SK-N-SH (cell line): ENCODE measurements at regions not wholly inside any gene's neighbourhood (a gene's known extent, or its start where the extent isn't known, plus 50 kb on each side); places are given as distances from the start of the nearest gene placed in this dataset.

Source experiments
- CTCF ChIA-PET: fragments of 300-600, 350-600 bp; formaldehyde crosslinking; extraction: SDS; loops from one replicate; lab custom pipeline; 2021; lab: Yijun Ruan, JAX
- POLR2A ChIA-PET: fragments of 350-600 bp; sonication (Branson Sonifier 250); formaldehyde crosslinking; extraction: SDS; loops from one replicate; lab custom pipeline; 2020; ENCODE audit warnings: antibody characterized with exemption, inconsistent platforms; lab: Yijun Ruan, JAX
- DNase-seq: peaks from one replicate; pipeline ENCODE4 v3.0.0; 2012
- H2AFZ ChIP-seq: fragments of 200-600 bp; sonication (generic); 2 replicates; pipeline ENCODE4 v1.8.1; 2016; ENCODE audit warnings: antibody characterized with exemption, mild to moderate bottlenecking, low read depth
- H3F3A ChIP-seq: fragments of 200-600 bp; sonication (generic); replicated peaks from 2 replicates; pipeline ENCODE3; 2016; ENCODE audit warnings: antibody characterized with exemption, mild to moderate bottlenecking; ENCODE audit not compliant: insufficient read depth
- H3K27ac ChIP-seq, 2 experiments: fragments of 200-500 bp in 1 of 2; fragments of 200-600 bp in 1 of 2; sonication (Bioruptor generic) in 1 of 2; sonication (generic), shearing (Covaris generic) in 1 of 2; 2 replicates each; pipeline versions ENCODE4 v1.5.1 to v1.6.1; 2014 to 2016; ENCODE audit warnings: low read depth in 2 of 2, inconsistent platforms in 1 of 2, low read length in 1 of 2, mild to moderate bottlenecking in 1 of 2, mixed read lengths in 1 of 2
- H3K27me3 ChIP-seq: fragments of 200-600 bp; sonication (generic), shearing (Covaris generic); 2 replicates; pipeline ENCODE4 v1.6.1; 2016; ENCODE audit warnings: mixed run types; ENCODE audit not compliant: insufficient read depth
- H3K36me3 ChIP-seq, 2 experiments: fragments of 200-500 bp in 1 of 2; fragments of 200-600 bp in 1 of 2; sonication (Bioruptor generic) in 1 of 2; sonication (generic) in 1 of 2; replicated peaks in 1 of 2; 2 replicates each; pipeline versions ENCODE3 to v1.5.1; 2014 to 2016; ENCODE audit warnings: low read length in 1 of 2, mild to moderate bottlenecking in 1 of 2; ENCODE audit not compliant: insufficient read depth in 2 of 2, control insufficient read depth in 1 of 2
- H3K4me1 ChIP-seq, 2 experiments: fragments of 200-500 bp in 1 of 2; fragments of 200-600 bp in 1 of 2; sonication (Bioruptor generic) in 1 of 2; sonication (generic), shearing (Covaris generic) in 1 of 2; 2 replicates each; pipeline versions ENCODE4 v1.5.1 to v1.6.1; 2014 to 2016; ENCODE audit warnings: low read depth in 1 of 2, low read length in 1 of 2, mixed run types in 1 of 2; ENCODE audit not compliant: insufficient read depth in 2 of 2, control insufficient read depth in 1 of 2
- H3K4me2 ChIP-seq: fragments of 200-600 bp; sonication (generic), shearing (Covaris generic); 2 replicates; pipeline ENCODE4 v1.6.1; 2017; ENCODE audit warnings: mixed run types
- H3K4me3 ChIP-seq, 2 experiments: fragments of 200-500 bp in 1 of 2; fragments of 200-600 bp in 1 of 2; sonication (Bioruptor generic) in 1 of 2; sonication (generic), shearing (Covaris generic) in 1 of 2; 2 replicates each; pipeline versions ENCODE4 v1.5.1 to v1.8.1; 2014 to 2016; ENCODE audit warnings: low read depth in 2 of 2, inconsistent platforms in 1 of 2, low read length in 1 of 2, mild to moderate bottlenecking in 1 of 2, mixed read lengths in 1 of 2, moderate library complexity in 1 of 2
- H3K79me2 ChIP-seq: fragments of 200-600 bp; sonication (generic); 2 replicates; pipeline ENCODE4 v1.8.1; 2017; ENCODE audit warnings: mild to moderate bottlenecking; ENCODE audit not compliant: insufficient read depth
- H3K9ac ChIP-seq: fragments of 200-600 bp; sonication (generic); 2 replicates; pipeline ENCODE4 v1.6.1; 2017; ENCODE audit warnings: mixed run types
- H3K9me2 ChIP-seq: fragments of 200-600 bp; sonication (generic); 2 replicates; pipeline ENCODE4 v1.6.1; 2017; ENCODE audit warnings: mixed run types
- H3K9me3 ChIP-seq: fragments of 200-600 bp; sonication (generic); 2 replicates; pipeline ENCODE4 v1.6.1; 2017; ENCODE audit warnings: mixed run types, mild to moderate bottlenecking, moderate library complexity
- H4K20me1 ChIP-seq: fragments of 200-600 bp; sonication (generic); 2 replicates; pipeline ENCODE4 v1.6.1; 2017; ENCODE audit warnings: mild to moderate bottlenecking, mixed run types; ENCODE audit not compliant: insufficient read depth
- CHD2 ChIP-seq: fragments of 150-350 bp; IDR thresholded peaks from 2 replicates; pipeline ENCODE4 v1.6.1; 2018; ENCODE audit warnings: low read length; ENCODE audit not compliant: partially characterized antibody
- CTCF ChIP-seq: fragments of 200-600 bp; sonication (generic); IDR thresholded peaks from 2 replicates; pipeline ENCODE4 v1.6.1; 2017; ENCODE audit warnings: antibody characterized with exemption, mild to moderate bottlenecking, moderate library complexity
- EP300 ChIP-seq, 2 experiments: IDR thresholded peaks; 2 replicates each; pipeline versions ENCODE4 v1.4.0 to v1.6.1; 2012; ENCODE audit warnings: borderline replicate concordance in 1 of 2, low read depth in 1 of 2, low read length in 1 of 2
- EZH2phosphoT487 ChIP-seq: fragments of 200-600 bp; sonication (generic); IDR thresholded peaks from 2 replicates; pipeline ENCODE4 v1.6.1; 2017; ENCODE audit warnings: low read depth, mixed run types, mild to moderate bottlenecking, antibody characterized with exemption, moderate library complexity, borderline replicate concordance
- FOSL2 ChIP-seq: IDR thresholded peaks from 2 replicates; pipeline ENCODE4 v1.4.0; 2012; ENCODE audit warnings: low read depth, mild to moderate bottlenecking, moderate library complexity, borderline replicate concordance
- GATA2 ChIP-seq: sonication (generic); formaldehyde crosslinking; IDR thresholded peaks from 2 replicates; pipeline ENCODE4 v1.5.0; 2020; ENCODE audit warnings: mild to moderate bottlenecking, missing genetic modification reagents
- IRF3 ChIP-seq: fragments of 150-350 bp; IDR thresholded peaks from 2 replicates; pipeline ENCODE4 v1.6.1; 2016; ENCODE audit warnings: mild to moderate bottlenecking, low read depth, low read length
- JUND ChIP-seq: IDR thresholded peaks from 2 replicates; pipeline ENCODE4 v1.4.0; 2012
- MAX ChIP-seq: IDR thresholded peaks from 2 replicates; pipeline ENCODE4 v1.4.0; 2012; ENCODE audit warnings: low read depth
- MEF2A ChIP-seq: IDR thresholded peaks from 2 replicates; pipeline ENCODE4 v1.4.0; 2012; ENCODE audit warnings: low read depth, borderline replicate concordance
- MXI1 ChIP-seq: IDR thresholded peaks from 2 replicates; pipeline ENCODE4 v1.6.1; 2012; ENCODE audit warnings: mild to moderate bottlenecking, low read depth, low read length, improper control_type of control experiment
- PBX3 ChIP-seq: IDR thresholded peaks from 2 replicates; pipeline ENCODE4; 2012
- RAD21 ChIP-seq: IDR thresholded peaks from 2 replicates; pipeline ENCODE4 v1.6.1; 2012; ENCODE audit warnings: mild to moderate bottlenecking, low read length
- RFX5 ChIP-seq: IDR thresholded peaks from 2 replicates; pipeline ENCODE4 v1.6.1; 2012; ENCODE audit warnings: mild to moderate bottlenecking, improper control_type of control experiment, low read length
- TAF1 ChIP-seq: IDR thresholded peaks from 2 replicates; pipeline ENCODE4 v1.6.1; 2012; ENCODE audit warnings: low read depth, mild to moderate bottlenecking, low read length, moderate library complexity, borderline replicate concordance
- TCF12 ChIP-seq: IDR thresholded peaks from 2 replicates; pipeline ENCODE4 v1.4.0; 2012
- ZBTB33 ChIP-seq: IDR thresholded peaks from 2 replicates; pipeline ENCODE4 v1.4.0; 2012; ENCODE audit warnings: low read depth, borderline replicate concordance
- WGBS: methylation state at CpG from one replicate; pipeline ENCODE4 v1.1.6; 2017; ENCODE audit warnings: low lambda C conversion rate; 5-methylcytosine and 5-hydroxymethylcytosine counted together

GRCh38 chr16:52316241-52316640, 230.7 kb downstream of the TOX3 start:
- Histone ChIP-seq H3K9ac (no peak overlapping the region), H3K4me3 (no peak overlapping the region), H3K9me2 (no peaks in the 10 kb centered on the region), H2AFZ (no peak overlapping the region), H3K4me2 (no peak overlapping the region), H3K79me2 (no peaks in the 10 kb centered on the region), H3K27me3 (no peaks in the 10 kb centered on the region), H3K36me3 (no peaks in the 10 kb centered on the region), H3K4me1 (no peaks in the 10 kb centered on the region), H3K27ac (no peak overlapping the region), H4K20me1 (no peaks in the 10 kb centered on the region), H3K9me3 (no peaks in the 10 kb centered on the region; the same call in 1 of the 2 replicates), H3F3A (no peaks in the 10 kb centered on the region)
- DNase-seq: no peak
- POLR2A ChIA-PET: no interaction called here
- TF ChIP-seq MAX (no peak), FOSL2 (no peak), GATA2 (CRISPR knock-in tag) (no peak), ZBTB33 (no peak), IRF3 (no peak), TAF1 (no peak), TCF12 (no peak), CHD2 (no peak), EZH2phosphoT487 (no peak), EP300 (IDR thresholded peaks at IDR 0.05; ENCODE audit: borderline replicate concordance in 1 of 2, low read depth in 1 of 2, low read length in 1 of 2) (no peak), CTCF (no peak), MXI1 (no peak)
- 0% methylated on average over 1 of the region's 1 CpG for WGBS
- CTCF ChIA-PET: no interaction called here

GRCh38 chr16:52312716-52313115, 234.2 kb downstream of the TOX3 start:
- Histone ChIP-seq H4K20me1 (no peaks in the 10 kb centered on the region), H3K36me3 (no peaks in the 10 kb centered on the region), H3K9ac (no peak overlapping the region), H3K27ac (no peak overlapping the region), H3K4me2 (no peak overlapping the region), H3K4me3 (no peak overlapping the region), H3F3A (no peaks in the 10 kb centered on the region), H3K9me2 (no peaks in the 10 kb centered on the region), H2AFZ (no peak overlapping the region), H3K9me3 (no peaks in the 10 kb centered on the region; the same call in 1 of the 2 replicates), H3K79me2 (no peaks in the 10 kb centered on the region), H3K27me3 (no peaks in the 10 kb centered on the region), H3K4me1 (no peaks in the 10 kb centered on the region)
- no peak for DNase-seq
- ChIA-PET CTCF (no interaction called here), POLR2A (no interaction called here)
- WGBS: 35% methylated on average over 1 of the region's 1 CpG
- TF ChIP-seq PBX3: no peak
- no peak for TF ChIP-seq RAD21
- no peak for TF ChIP-seq MEF2A
- no peak for TF ChIP-seq ZBTB33
- no peak for TF ChIP-seq TAF1
- no peak for TF ChIP-seq MAX
- TF ChIP-seq JUND: no peak
- TF ChIP-seq RFX5: no peak
- no peak for TF ChIP-seq IRF3
